ENCODE measurements at regions not wholly inside any gene's neighbourhood (a gene's known extent, or its start where the extent isn't known, plus 50 kb on each side); places are given as distances from the start of the nearest gene placed in this dataset.

GRCh38 chr17:74008196-74008595 lies 195.3 kb upstream of the RPL38 start:
- no peak overlapping the region for H3K27ac Mint-ChIP-seq
- peaks cover 17% of the 10 kb centered on the region for H3K27me3 Mint-ChIP-seq
- no peaks in the 10 kb centered on the region for H3K36me3 Mint-ChIP-seq (ENCODE audit: low read depth)
- peak; percentile 71 for DNase-seq
- no peaks in the 10 kb centered on the region for H3K9me3 Mint-ChIP-seq
- H3K4me3 Mint-ChIP-seq = no peak overlapping the region
- peaks cover 11% of the 10 kb centered on the region for H3K4me1 Mint-ChIP-seq
- intact Hi-C loops (cut with micrococcal nuclease) = no loop called here

GRCh38 chr17:74009056-74009625 lies 194.3 kb upstream of the RPL38 start:
- Mint-ChIP-seq H3K36me3 (ENCODE audit: low read depth) (no peaks in the 10 kb centered on the region), H3K4me1 (peaks cover 15% of the 10 kb centered on the region), H3K4me3 (no peak overlapping the region), H3K9me3 (no peaks in the 10 kb centered on the region), H3K27me3 (peaks cover 13% of the 10 kb centered on the region), H3K27ac (no peak overlapping the region)
- intact Hi-C loops (cut with micrococcal nuclease) = no loop called here
- no peak for DNase-seq

GRCh38 chr17:74010903-74011302 lies 192.6 kb upstream of the RPL38 start:
- intact Hi-C loops (cut with micrococcal nuclease) = no loop called here
- Mint-ChIP-seq H3K36me3 (ENCODE audit: low read depth) (no peaks in the 10 kb centered on the region), H3K9me3 (no peaks in the 10 kb centered on the region), H3K4me3 (no peak overlapping the region), H3K27me3 (peaks cover 14% of the 10 kb centered on the region), H3K27ac (no peak overlapping the region), H3K4me1 (peaks cover 16% of the 10 kb centered on the region)
- DNase-seq = no peak

- intact Hi-C loops (cut with micrococcal nuclease) = no loop called here
- H3K27me3 Mint-ChIP-seq = peaks cover 14% of the 10 kb centered on the region
- H3K9me3 Mint-ChIP-seq = no peaks in the 10 kb centered on the region
Measured at GRCh38 chr17:74011966-74012365, 191.5 kb upstream of the RPL38 start.

GRCh38 chr17:74012465-74012864 lies 191.0 kb upstream of the RPL38 start:
- Mint-ChIP-seq H3K36me3 (ENCODE audit: low read depth) (no peaks in the 10 kb centered on the region), H3K9me3 (no peaks in the 10 kb centered on the region), H3K27ac (peak overlapping the region; percentile 71), H3K27me3 (peaks cover 13% of the 10 kb centered on the region), H3K4me3 (peak overlapping the region; percentile 26), H3K4me1 (peaks cover 16% of the 10 kb centered on the region)
- intact Hi-C loops (cut with micrococcal nuclease) = no loop called here
- peak; percentile 79 for DNase-seq

More at GRCh38 chr17:74011966-74012365, 191.5 kb upstream of the RPL38 start:
- peaks cover 16% of the 10 kb centered on the region for H3K4me1 Mint-ChIP-seq
- H3K36me3 Mint-ChIP-seq (ENCODE audit: low read depth) = no peaks in the 10 kb centered on the region
- no peak overlapping the region for H3K4me3 Mint-ChIP-seq
- no peak for DNase-seq
- H3K27ac Mint-ChIP-seq = no peak overlapping the region

- Mint-ChIP-seq H3K4me3 (no peak overlapping the region), H3K36me3 (ENCODE audit: low read depth) (no peaks in the 10 kb centered on the region), H3K9me3 (no peaks in the 10 kb centered on the region), H3K27ac (no peak overlapping the region), H3K4me1 (peaks cover 15% of the 10 kb centered on the region), H3K27me3 (peaks cover 12% of the 10 kb centered on the region)
- no peak for DNase-seq
- intact Hi-C loops (cut with micrococcal nuclease) = no loop called here
Measured at GRCh38 chr17:74015316-74015715, 188.2 kb upstream of the RPL38 start.

- DNase-seq = no peak
- intact Hi-C loops (cut with micrococcal nuclease) = no loop called here
- Mint-ChIP-seq H3K27ac (no peak overlapping the region), H3K4me1 (peaks cover 15% of the 10 kb centered on the region), H3K36me3 (ENCODE audit: low read depth) (no peaks in the 10 kb centered on the region), H3K27me3 (peaks cover 12% of the 10 kb centered on the region), H3K9me3 (no peaks in the 10 kb centered on the region), H3K4me3 (no peak overlapping the region)
Measured at GRCh38 chr17:74015990-74016389, 187.5 kb upstream of the RPL38 start.

GRCh38 chr17:74016461-74016860 lies 187.0 kb upstream of the RPL38 start:
- Mint-ChIP-seq H3K27ac (no peak overlapping the region), H3K4me3 (no peak overlapping the region), H3K27me3 (peaks cover 12% of the 10 kb centered on the region), H3K4me1 (peaks cover 15% of the 10 kb centered on the region), H3K9me3 (no peaks in the 10 kb centered on the region), H3K36me3 (ENCODE audit: low read depth) (no peaks in the 10 kb centered on the region)
- no peak for DNase-seq
- intact Hi-C loops (cut with micrococcal nuclease) = no loop called here

GRCh38 chr17:74017466-74017865 lies 186.0 kb upstream of the RPL38 start:
- no peaks in the 10 kb centered on the region for H3K36me3 Mint-ChIP-seq (ENCODE audit: low read depth)
- no peak overlapping the region for H3K4me3 Mint-ChIP-seq
- H3K27me3 Mint-ChIP-seq = peaks cover 11% of the 10 kb centered on the region
- intact Hi-C loops (cut with micrococcal nuclease) = no loop called here
- H3K27ac Mint-ChIP-seq = no peak overlapping the region
- DNase-seq = no peak
- H3K9me3 Mint-ChIP-seq = no peaks in the 10 kb centered on the region
- peaks cover 11% of the 10 kb centered on the region for H3K4me1 Mint-ChIP-seq

- Mint-ChIP-seq H3K36me3 (ENCODE audit: low read depth) (no peaks in the 10 kb centered on the region), H3K4me3 (no peak overlapping the region)
- intact Hi-C loops (cut with micrococcal nuclease) = no loop called here
Measured at GRCh38 chr17:74018115-74018514, 185.4 kb upstream of the RPL38 start.

GRCh38 chr17:74019271-74019670 lies 184.2 kb upstream of the RPL38 start:
- no peak overlapping the region for H3K27ac Mint-ChIP-seq
- no peak overlapping the region for H3K4me3 Mint-ChIP-seq
- peaks cover 2% of the 10 kb centered on the region for H3K4me1 Mint-ChIP-seq
- no peaks in the 10 kb centered on the region for H3K36me3 Mint-ChIP-seq (ENCODE audit: low read depth)
- peaks cover 5% of the 10 kb centered on the region for H3K27me3 Mint-ChIP-seq
- intact Hi-C loops (cut with micrococcal nuclease) = no loop called here
- DNase-seq = no peak
- no peaks in the 10 kb centered on the region for H3K9me3 Mint-ChIP-seq

More at GRCh38 chr17:74018115-74018514, 185.4 kb upstream of the RPL38 start:
- no peak overlapping the region for H3K27ac Mint-ChIP-seq
- DNase-seq = no peak
- peaks cover 7% of the 10 kb centered on the region for H3K4me1 Mint-ChIP-seq
- H3K9me3 Mint-ChIP-seq = no peaks in the 10 kb centered on the region
- peaks cover 6% of the 10 kb centered on the region for H3K27me3 Mint-ChIP-seq

GRCh38 chr17:74019860-74020259 lies 183.6 kb upstream of the RPL38 start:
- Mint-ChIP-seq H3K4me3 (no peak overlapping the region), H3K4me1 (peaks cover 2% of the 10 kb centered on the region), H3K9me3 (no peaks in the 10 kb centered on the region), H3K27ac (no peak overlapping the region), H3K27me3 (peaks cover 5% of the 10 kb centered on the region), H3K36me3 (ENCODE audit: low read depth) (no peaks in the 10 kb centered on the region)
- intact Hi-C loops (cut with micrococcal nuclease) = no loop called here
- no peak for DNase-seq

- Mint-ChIP-seq H3K36me3 (ENCODE audit: low read depth) (no peaks in the 10 kb centered on the region), H3K4me3 (no peak overlapping the region), H3K27me3 (peaks cover 5% of the 10 kb centered on the region), H3K27ac (no peak overlapping the region), H3K9me3 (no peaks in the 10 kb centered on the region), H3K4me1 (peaks cover 2% of the 10 kb centered on the region)
- DNase-seq = no peak
- intact Hi-C loops (cut with micrococcal nuclease) = no loop called here
Measured at GRCh38 chr17:74020522-74020921, 183.0 kb upstream of the RPL38 start.

- Mint-ChIP-seq H3K4me3 (no peak overlapping the region), H3K27ac (no peak overlapping the region), H3K36me3 (ENCODE audit: low read depth) (no peaks in the 10 kb centered on the region), H3K4me1 (peaks cover under 1% of the 10 kb centered on the region), H3K27me3 (no peaks in the 10 kb centered on the region), H3K9me3 (no peaks in the 10 kb centered on the region)
- no peak for DNase-seq
- intact Hi-C loops (cut with micrococcal nuclease) = no loop called here
Measured at GRCh38 chr17:74024871-74025531, 178.5 kb upstream of the RPL38 start.

GRCh38 chr17:74027444-74027843 lies 176.0 kb upstream of the RPL38 start:
- no peaks in the 10 kb centered on the region for H3K36me3 Mint-ChIP-seq (ENCODE audit: low read depth)
- H3K27me3 Mint-ChIP-seq = peaks cover 4% of the 10 kb centered on the region
- no peaks in the 10 kb centered on the region for H3K9me3 Mint-ChIP-seq
- H3K4me3 Mint-ChIP-seq = no peak overlapping the region
- H3K27ac Mint-ChIP-seq = no peak overlapping the region
- H3K4me1 Mint-ChIP-seq = no peaks in the 10 kb centered on the region
- no peak for DNase-seq
- intact Hi-C loops (cut with micrococcal nuclease) = no loop called here

Data from activated CD4-positive, alpha-beta T cell treated with anti-CD3 and anti-CD28 coated beads, Interleukin-2, amount 10 ng/mL, durations not matched to agents 24 days and 14 days (primary cell).